BJ (cell line): ENCODE measurements at regions not wholly inside any gene's neighbourhood (a gene's known extent, or its start where the extent isn't known, plus 50 kb on each side); places are given as distances from the start of the nearest gene placed in this dataset.

Source experiments
- CTCF ChIA-PET: fragments of 350-600 bp; formaldehyde crosslinking; extraction: SDS; loops from one replicate; lab custom pipeline; 2021; ENCODE audit warnings: antibody characterized with exemption, inconsistent platforms; lab: Yijun Ruan, JAX
- POLR2A ChIA-PET: fragments of 300-600 bp; sonication (Branson Sonifier 250); formaldehyde crosslinking; extraction: SDS; loops from one replicate; lab custom pipeline; 2021; ENCODE audit warnings: antibody characterized with exemption; lab: Charles Lee
- DNase-seq: peaks from one replicate; pipeline ENCODE4 v3.0.0-alpha.2; 2011; ENCODE audit warnings: low read depth
- H3K27me3 ChIP-seq: 2 replicates; pipeline ENCODE4 v1.6.0; 2011; ENCODE audit warnings: low read length; ENCODE audit not compliant: control insufficient read depth, insufficient read depth
- H3K36me3 ChIP-seq: 2 replicates; pipeline ENCODE4 v1.5.1; 2011; ENCODE audit warnings: low read length; ENCODE audit not compliant: control insufficient read depth, insufficient read depth
- H3K4me3 ChIP-seq: 2 replicates; pipeline ENCODE4 v1.5.1; 2011; ENCODE audit warnings: low read depth, mild to moderate bottlenecking, control low read depth, low read length
- TF ChIP-seq, protein P1 (sequence below): IDR thresholded peaks from 2 replicates; pipeline ENCODE4 v1.5.1; 2011; ENCODE audit warnings: low read depth, mild to moderate bottlenecking, control low read depth, inconsistent platforms, low read length, moderate library complexity; ENCODE audit not compliant: insufficient read depth

DNA sequence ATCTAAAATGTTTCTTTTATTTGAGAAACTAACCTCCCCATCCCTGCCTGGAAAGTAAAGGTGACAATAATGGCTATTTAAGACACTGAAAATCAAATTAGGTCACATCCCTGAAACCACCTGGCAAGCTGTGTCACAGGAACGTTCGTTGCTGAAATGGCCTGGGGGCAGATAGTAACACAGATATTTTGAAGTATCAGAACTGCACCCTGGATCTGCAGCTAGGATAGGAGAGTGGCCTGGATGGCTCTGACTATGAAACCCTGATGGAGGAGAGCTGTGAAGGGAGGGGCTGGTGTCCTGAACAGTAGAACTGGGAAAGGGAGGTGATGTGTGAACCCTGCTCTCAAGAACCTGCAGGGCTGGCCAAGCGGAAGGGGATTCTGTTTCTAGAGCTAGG, 648.3 kb upstream of the CFAP20DC start:
- DNase-seq: no peak

GRCh38 chr3:59696783-59697182, 647.0 kb upstream of the CFAP20DC start:
- ChIA-PET POLR2A (no interaction called here), CTCF (interaction anchor here (0.8 kb wide), 1 partner anchor 26 kb away, joined by 3 read pairs; no protein-coding TSS in a partner anchor)
- H3K27me3 ChIP-seq: no peaks in the 10 kb centered on the region
- no peak overlapping the region for H3K4me3 ChIP-seq
- TF ChIP-seq, protein P1, sequence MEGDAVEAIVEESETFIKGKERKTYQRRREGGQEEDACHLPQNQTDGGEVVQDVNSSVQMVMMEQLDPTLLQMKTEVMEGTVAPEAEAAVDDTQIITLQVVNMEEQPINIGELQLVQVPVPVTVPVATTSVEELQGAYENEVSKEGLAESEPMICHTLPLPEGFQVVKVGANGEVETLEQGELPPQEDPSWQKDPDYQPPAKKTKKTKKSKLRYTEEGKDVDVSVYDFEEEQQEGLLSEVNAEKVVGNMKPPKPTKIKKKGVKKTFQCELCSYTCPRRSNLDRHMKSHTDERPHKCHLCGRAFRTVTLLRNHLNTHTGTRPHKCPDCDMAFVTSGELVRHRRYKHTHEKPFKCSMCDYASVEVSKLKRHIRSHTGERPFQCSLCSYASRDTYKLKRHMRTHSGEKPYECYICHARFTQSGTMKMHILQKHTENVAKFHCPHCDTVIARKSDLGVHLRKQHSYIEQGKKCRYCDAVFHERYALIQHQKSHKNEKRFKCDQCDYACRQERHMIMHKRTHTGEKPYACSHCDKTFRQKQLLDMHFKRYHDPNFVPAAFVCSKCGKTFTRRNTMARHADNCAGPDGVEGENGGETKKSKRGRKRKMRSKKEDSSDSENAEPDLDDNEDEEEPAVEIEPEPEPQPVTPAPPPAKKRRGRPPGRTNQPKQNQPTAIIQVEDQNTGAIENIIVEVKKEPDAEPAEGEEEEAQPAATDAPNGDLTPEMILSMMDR: no peak
- H3K36me3 ChIP-seq: no peaks in the 10 kb centered on the region
- DNase-seq: no peak

More for the DNA sequence above, 648.3 kb upstream of the CFAP20DC start:
- no peaks in the 10 kb centered on the region for H3K36me3 ChIP-seq
- ChIA-PET POLR2A (no interaction called here), CTCF (no interaction called here)
- no peaks in the 10 kb centered on the region for H3K27me3 ChIP-seq
- no peak overlapping the region for H3K4me3 ChIP-seq
- TF ChIP-seq, protein P1: no peak

GRCh38 chr3:59695860-59696259, 646.0 kb upstream of the CFAP20DC start:
- CTCF ChIA-PET: no interaction called here
- H3K36me3 ChIP-seq: no peaks in the 10 kb centered on the region
- no peak overlapping the region for H3K4me3 ChIP-seq
- H3K27me3 ChIP-seq: no peaks in the 10 kb centered on the region
- TF ChIP-seq, protein P1: no peak
- DNase-seq: no peak
- POLR2A ChIA-PET: no interaction called here

DNA sequence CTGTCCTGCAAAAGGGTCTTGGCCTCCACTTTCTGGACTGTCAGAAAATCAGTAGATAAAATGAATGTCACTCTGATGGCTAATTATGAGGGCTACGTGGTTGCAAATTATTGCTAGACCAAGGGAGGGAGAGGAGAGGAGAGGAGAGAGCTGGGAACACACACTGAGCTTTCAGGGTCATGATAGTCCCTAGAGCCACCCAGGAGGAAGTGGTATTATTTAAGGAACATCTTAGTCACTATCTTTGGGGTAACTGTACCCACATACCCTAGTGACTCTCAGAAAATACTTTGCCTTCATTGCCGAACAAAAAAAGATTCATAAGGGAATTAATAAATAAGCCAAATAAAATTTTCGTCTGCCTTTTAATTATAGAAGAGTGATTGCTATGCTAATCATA, 642.3 kb upstream of the CFAP20DC start:
- POLR2A ChIA-PET: no interaction called here
- Histone ChIP-seq H3K4me3 (no peak overlapping the region), H3K36me3 (no peaks in the 10 kb centered on the region), H3K27me3 (no peaks in the 10 kb centered on the region)
- CTCF ChIA-PET: no interaction called here
- TF ChIP-seq, protein P1: no peak
- DNase-seq: no peak

DNA sequence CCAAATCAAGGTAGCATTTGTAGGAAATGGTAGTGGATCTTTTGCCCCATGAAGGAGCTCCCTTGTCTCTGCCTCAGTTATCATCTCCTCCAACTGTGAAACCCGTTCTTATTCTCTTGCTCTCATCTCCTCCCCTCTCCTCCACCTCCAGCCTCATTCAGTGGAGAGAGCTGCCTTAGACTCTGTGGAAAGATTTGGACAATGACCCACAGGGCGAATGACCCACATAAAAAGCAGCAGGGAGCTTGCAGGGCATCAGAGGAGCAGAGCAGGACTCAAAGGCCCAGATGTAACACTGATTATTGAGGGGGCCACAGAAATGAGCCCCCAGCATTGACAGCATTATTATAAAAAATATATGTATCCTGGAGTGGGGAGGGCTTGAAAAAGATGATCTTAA, 641.1 kb upstream of the CFAP20DC start:
- ChIA-PET CTCF (interaction anchor here (0.6 kb wide), 2 partner anchors 95 to 189 kb away, joined by 3 read pairs; no protein-coding TSS in a partner anchor), POLR2A (no interaction called here)
- TF ChIP-seq, protein P1: no peak
- Histone ChIP-seq H3K4me3 (no peak overlapping the region), H3K36me3 (no peaks in the 10 kb centered on the region), H3K27me3 (no peaks in the 10 kb centered on the region)
- DNase-seq: no peak
